WI38 (cell line): ENCODE measurements at regions not wholly inside any gene's neighbourhood (a gene's known extent, or its start where the extent isn't known, plus 50 kb on each side); places are given as distances from the start of the nearest gene placed in this dataset.
"Not testable (repeated sequence)": the region's sequence is repeated elsewhere in the genome, so short reads cannot be mapped to it uniquely, and the experiment has no call there.

Experiments used
- H3K4me3 ChIP-seq: 2 replicates; pipeline ENCODE4 v1.5.1; 2011; ENCODE audit warnings: low read depth, mild to moderate bottlenecking, control low read depth, low read length
- CTCF ChIP-seq: IDR thresholded peaks from 2 replicates; pipeline ENCODE4 v1.5.1; 2012; ENCODE audit warnings: low read depth, mild to moderate bottlenecking, control low read depth, low read length

GRCh38 chr10:8844141-8844540, 789.7 kb downstream of the GATA3 start:
- no peak for TF ChIP-seq CTCF
- H3K4me3 ChIP-seq, result no peak overlapping the region

- H3K4me3 ChIP-seq, result no peak overlapping the region
- no peak for TF ChIP-seq CTCF
Measured at GRCh38 chr10:8852546-8852945, 798.1 kb downstream of the GATA3 start.

GRCh38 chr10:8853048-8853447, 798.6 kb downstream of the GATA3 start:
- H3K4me3 ChIP-seq, result no peak overlapping the region
- no peak for TF ChIP-seq CTCF

- not testable (repeated sequence) for H3K4me3 ChIP-seq
Measured at GRCh38 chr10:8868924-8869323, 814.4 kb downstream of the GATA3 start.

GRCh38 chr10:8873310-8873709, 818.8 kb downstream of the GATA3 start:
- no peak for TF ChIP-seq CTCF

GRCh38 chr10:8874268-8874667, 819.8 kb downstream of the GATA3 start:
- no peak for TF ChIP-seq CTCF
- no peak overlapping the region for H3K4me3 ChIP-seq

More at GRCh38 chr10:8873310-8873709, 818.8 kb downstream of the GATA3 start:
- H3K4me3 ChIP-seq, result no peak overlapping the region

GRCh38 chr10:8874972-8875371, 820.5 kb downstream of the GATA3 start:
- no peak for TF ChIP-seq CTCF
- H3K4me3 ChIP-seq, result no peak overlapping the region

GRCh38 chr10:8876171-8876570, 821.7 kb downstream of the GATA3 start:
- no peak overlapping the region for H3K4me3 ChIP-seq
- TF ChIP-seq CTCF, result no peak
